ENCODE measurements at regions not wholly inside any gene's neighbourhood (a gene's known extent, or its start where the extent isn't known, plus 50 kb on each side); places are given as distances from the start of the nearest gene placed in this dataset.

- Histone ChIP-seq H3K36me3 (ENCODE audit: control insufficient read depth, insufficient read depth, low read length) (no peaks in the 10 kb centered on the region), H3K9me3 (ENCODE audit: control insufficient read depth, low read length) (no peaks in the 10 kb centered on the region), H3K27ac (ENCODE audit: low read depth, low read length, severe bottlenecking) (no peak overlapping the region), H3K4me1 (ENCODE audit: control insufficient read depth, insufficient read depth, low read length, poor library complexity, severe bottlenecking) (no peaks in the 10 kb centered on the region), H3K4me3 (ENCODE audit: extremely low read depth, insufficient read depth, low read length, poor library complexity, severe bottlenecking) (no peak overlapping the region)
- whole genome bisulfite sequencing, 2 experiments (ENCODE audit: insufficient coverage in 2 of 2) = 100% methylated on average over 1 of the region's 2 CpGs; no CpG with 5 or more reads in 1 of the 2 experiments
Measured at GRCh38 chr1:105785021-105785420, 1271.5 kb upstream of the PRMT6 start.

DNA sequence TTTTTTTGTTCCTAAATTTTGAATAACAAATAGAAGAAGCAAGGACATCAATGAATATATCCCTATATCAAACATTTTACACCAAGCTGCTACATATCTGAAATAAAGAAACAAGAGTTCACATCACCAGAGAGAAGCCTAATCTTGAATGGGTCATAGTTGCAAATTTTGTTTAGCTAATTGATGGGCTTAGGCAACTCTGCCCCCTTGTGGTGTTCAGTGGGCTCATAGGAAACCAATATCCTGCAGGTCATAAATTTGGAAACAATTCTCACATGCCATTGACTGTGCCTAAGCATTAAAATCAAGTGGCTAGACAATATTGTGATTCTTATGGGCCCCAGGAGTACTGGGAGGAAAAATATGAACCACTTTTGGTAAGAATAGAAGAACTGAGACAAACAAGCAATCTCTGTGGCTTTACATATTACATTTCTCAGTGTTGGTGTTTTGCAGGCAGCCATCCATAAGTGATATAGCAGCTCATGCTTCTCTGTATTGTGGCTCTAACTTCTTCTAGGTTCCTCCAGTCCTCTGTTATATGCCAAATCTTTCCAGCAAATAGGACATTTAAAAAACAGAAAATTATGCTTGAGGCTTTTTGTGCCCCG lies 1262.8 kb upstream of the PRMT6 start:
- Histone ChIP-seq H3K36me3 (ENCODE audit: control insufficient read depth, insufficient read depth, low read length) (no peaks in the 10 kb centered on the region), H3K27ac (ENCODE audit: low read depth, low read length, severe bottlenecking) (no peak overlapping the region), H3K9me3 (ENCODE audit: control insufficient read depth, low read length) (no peaks in the 10 kb centered on the region), H3K4me1 (ENCODE audit: control insufficient read depth, insufficient read depth, low read length, poor library complexity, severe bottlenecking) (no peaks in the 10 kb centered on the region), H3K4me3 (ENCODE audit: extremely low read depth, insufficient read depth, low read length, poor library complexity, severe bottlenecking) (no peak overlapping the region)
- 100% methylated on average over 1 of the region's 1 CpG for WGBS, 2 experiments (ENCODE audit: insufficient coverage in 2 of 2)

DNA sequence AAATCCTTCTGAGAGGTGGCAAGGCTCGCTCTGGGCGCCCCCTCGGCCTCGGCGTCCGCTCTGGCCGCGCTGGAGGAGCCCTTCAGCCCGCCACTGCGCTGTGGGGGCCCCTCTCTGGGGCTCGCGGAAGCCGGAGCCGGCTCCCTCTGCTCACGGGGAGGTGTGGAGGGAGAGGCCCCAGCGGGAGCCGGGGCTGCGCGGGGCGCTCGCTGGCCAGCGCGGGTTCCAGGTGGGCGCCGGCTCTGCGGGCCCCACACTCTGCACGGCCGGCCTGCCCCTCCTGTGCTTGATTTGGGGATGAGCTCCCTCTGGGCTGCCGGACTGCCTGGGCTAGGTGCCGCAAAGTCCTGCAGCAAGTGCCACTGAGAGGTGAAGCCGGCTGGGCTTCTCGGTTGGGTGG lies 1260.7 kb upstream of the PRMT6 start:
- H3K36me3 ChIP-seq (ENCODE audit: control insufficient read depth, insufficient read depth, low read length) = no peaks in the 10 kb centered on the region

DNA sequence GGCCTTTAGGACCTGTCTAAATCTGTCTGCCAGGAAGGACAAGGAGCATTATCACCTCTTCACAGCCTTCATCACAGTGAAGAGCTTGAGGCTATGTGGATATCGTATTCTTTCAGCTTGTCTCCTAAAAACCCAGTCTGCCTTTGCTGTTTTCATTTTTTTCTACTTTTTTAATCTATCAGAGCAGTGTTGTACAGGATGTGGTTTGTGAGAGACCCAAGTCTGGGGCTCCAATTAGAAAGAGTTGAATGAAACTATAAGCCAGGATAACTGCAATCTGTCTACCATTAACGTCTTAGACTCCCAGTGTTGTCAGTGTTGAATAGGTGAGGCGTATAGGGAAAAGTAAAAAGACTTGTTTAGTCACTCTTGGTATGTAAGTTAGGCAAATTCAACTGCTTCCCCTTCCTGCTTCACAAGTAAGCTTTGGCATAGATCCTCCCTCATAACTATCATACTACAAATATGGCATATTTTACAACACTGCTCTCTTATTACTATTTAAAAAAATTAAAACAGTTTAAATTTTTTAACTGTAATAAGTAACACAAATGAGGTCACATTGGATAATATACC lies 1225.8 kb upstream of the PRMT6 start:
- Histone ChIP-seq H3K4me1 (ENCODE audit: control insufficient read depth, insufficient read depth, low read length, poor library complexity, severe bottlenecking) (no peaks in the 10 kb centered on the region), H3K4me3 (ENCODE audit: extremely low read depth, insufficient read depth, low read length, poor library complexity, severe bottlenecking) (no peak overlapping the region), H3K27ac (ENCODE audit: low read depth, low read length, severe bottlenecking) (no peak overlapping the region), H3K36me3 (ENCODE audit: control insufficient read depth, insufficient read depth, low read length) (no peaks in the 10 kb centered on the region), H3K9me3 (ENCODE audit: control insufficient read depth, low read length) (no peaks in the 10 kb centered on the region)
- no CpG with 5 or more reads among the region's 3 CpGs for WGBS, 2 experiments (ENCODE audit: insufficient coverage in 2 of 2)

More for the DNA sequence above, 1260.7 kb upstream of the PRMT6 start:
- 98 to 100% methylated on average over 17 to 22 of the region's 32 CpGs for WGBS, 2 experiments (ENCODE audit: insufficient coverage in 2 of 2)
- Histone ChIP-seq H3K4me3 (ENCODE audit: extremely low read depth, insufficient read depth, low read length, poor library complexity, severe bottlenecking) (no peak overlapping the region), H3K9me3 (ENCODE audit: control insufficient read depth, low read length) (no peaks in the 10 kb centered on the region), H3K27ac (ENCODE audit: low read depth, low read length, severe bottlenecking) (no peak overlapping the region), H3K4me1 (ENCODE audit: control insufficient read depth, insufficient read depth, low read length, poor library complexity, severe bottlenecking) (no peaks in the 10 kb centered on the region)

GRCh38 chr1:105838071-105838470 lies 1218.4 kb upstream of the PRMT6 start:
- no peak overlapping the region for H3K27ac ChIP-seq (ENCODE audit: low read depth, low read length, severe bottlenecking)
- no peaks in the 10 kb centered on the region for H3K4me1 ChIP-seq (ENCODE audit: control insufficient read depth, insufficient read depth, low read length, poor library complexity, severe bottlenecking)
- H3K9me3 ChIP-seq (ENCODE audit: control insufficient read depth, low read length) = no peaks in the 10 kb centered on the region
- H3K36me3 ChIP-seq (ENCODE audit: control insufficient read depth, insufficient read depth, low read length) = no peaks in the 10 kb centered on the region
- no peak overlapping the region for H3K4me3 ChIP-seq (ENCODE audit: extremely low read depth, insufficient read depth, low read length, poor library complexity, severe bottlenecking)

- Histone ChIP-seq H3K27ac (ENCODE audit: low read depth, low read length, severe bottlenecking) (no peak overlapping the region), H3K9me3 (ENCODE audit: control insufficient read depth, low read length) (peaks cover 3% of the 10 kb centered on the region), H3K4me3 (ENCODE audit: extremely low read depth, insufficient read depth, low read length, poor library complexity, severe bottlenecking) (no peak overlapping the region), H3K36me3 (ENCODE audit: control insufficient read depth, insufficient read depth, low read length) (no peaks in the 10 kb centered on the region), H3K4me1 (ENCODE audit: control insufficient read depth, insufficient read depth, low read length, poor library complexity, severe bottlenecking) (peaks cover 4% of the 10 kb centered on the region)
- no CpG with 5 or more reads among the region's 2 CpGs for WGBS, 2 experiments (ENCODE audit: insufficient coverage in 2 of 2)
Measured at GRCh38 chr1:105865546-105865945, 1190.9 kb upstream of the PRMT6 start.

GRCh38 chr1:105872817-105873216 lies 1183.7 kb upstream of the PRMT6 start:
- 100% methylated on average over 1 of the region's 1 CpG for WGBS, 2 experiments (ENCODE audit: insufficient coverage in 2 of 2)
- Histone ChIP-seq H3K4me3 (ENCODE audit: extremely low read depth, insufficient read depth, low read length, poor library complexity, severe bottlenecking) (no peak overlapping the region), H3K36me3 (ENCODE audit: control insufficient read depth, insufficient read depth, low read length) (no peaks in the 10 kb centered on the region), H3K9me3 (ENCODE audit: control insufficient read depth, low read length) (no peaks in the 10 kb centered on the region), H3K27ac (ENCODE audit: low read depth, low read length, severe bottlenecking) (no peak overlapping the region), H3K4me1 (ENCODE audit: control insufficient read depth, insufficient read depth, low read length, poor library complexity, severe bottlenecking) (peaks cover 5% of the 10 kb centered on the region)

DNA sequence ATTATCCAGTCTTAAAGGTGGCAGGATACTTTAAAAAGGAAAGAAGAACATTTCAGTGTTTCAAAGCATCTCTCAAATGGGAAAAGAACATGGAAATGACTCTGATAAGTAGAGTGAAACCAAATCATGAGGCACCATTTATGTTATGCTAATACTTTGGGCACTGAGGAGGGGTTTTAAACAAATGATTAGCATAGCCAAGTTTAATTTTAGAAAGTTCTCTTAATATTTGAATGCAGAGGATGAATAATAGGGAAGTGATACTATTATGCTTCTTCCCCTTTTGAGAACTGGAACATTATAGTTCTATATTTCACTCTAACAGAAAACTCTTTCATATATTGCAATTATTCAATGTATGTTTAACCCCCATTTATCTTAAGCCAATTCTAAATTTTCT lies 1181.9 kb upstream of the PRMT6 start:
- H3K4me3 ChIP-seq (ENCODE audit: extremely low read depth, insufficient read depth, low read length, poor library complexity, severe bottlenecking) = no peak overlapping the region
- no peaks in the 10 kb centered on the region for H3K9me3 ChIP-seq (ENCODE audit: control insufficient read depth, low read length)
- no peaks in the 10 kb centered on the region for H3K36me3 ChIP-seq (ENCODE audit: control insufficient read depth, insufficient read depth, low read length)
- no peak overlapping the region for H3K27ac ChIP-seq (ENCODE audit: low read depth, low read length, severe bottlenecking)
- H3K4me1 ChIP-seq (ENCODE audit: control insufficient read depth, insufficient read depth, low read length, poor library complexity, severe bottlenecking) = peaks cover 5% of the 10 kb centered on the region

GRCh38 chr1:105886309-105886708 lies 1170.2 kb upstream of the PRMT6 start:
- no peak overlapping the region for H3K4me3 ChIP-seq (ENCODE audit: extremely low read depth, insufficient read depth, low read length, poor library complexity, severe bottlenecking)
- no peaks in the 10 kb centered on the region for H3K36me3 ChIP-seq (ENCODE audit: control insufficient read depth, insufficient read depth, low read length)
- H3K9me3 ChIP-seq (ENCODE audit: control insufficient read depth, low read length) = no peaks in the 10 kb centered on the region
- no peaks in the 10 kb centered on the region for H3K4me1 ChIP-seq (ENCODE audit: control insufficient read depth, insufficient read depth, low read length, poor library complexity, severe bottlenecking)
- no peak overlapping the region for H3K27ac ChIP-seq (ENCODE audit: low read depth, low read length, severe bottlenecking)

GRCh38 chr1:105891308-105891707 lies 1165.2 kb upstream of the PRMT6 start:
- Histone ChIP-seq H3K36me3 (ENCODE audit: control insufficient read depth, insufficient read depth, low read length) (no peaks in the 10 kb centered on the region), H3K4me1 (ENCODE audit: control insufficient read depth, insufficient read depth, low read length, poor library complexity, severe bottlenecking) (no peaks in the 10 kb centered on the region), H3K27ac (ENCODE audit: low read depth, low read length, severe bottlenecking) (no peak overlapping the region), H3K4me3 (ENCODE audit: extremely low read depth, insufficient read depth, low read length, poor library complexity, severe bottlenecking) (no peak overlapping the region), H3K9me3 (ENCODE audit: control insufficient read depth, low read length) (no peaks in the 10 kb centered on the region)
- WGBS, 2 experiments (ENCODE audit: insufficient coverage in 2 of 2) = 84 to 99% methylated on average over 9 of the region's 13 CpGs

GRCh38 chr1:105894006-105894405 lies 1162.5 kb upstream of the PRMT6 start:
- no peaks in the 10 kb centered on the region for H3K9me3 ChIP-seq (ENCODE audit: control insufficient read depth, low read length)
- no peaks in the 10 kb centered on the region for H3K4me1 ChIP-seq (ENCODE audit: control insufficient read depth, insufficient read depth, low read length, poor library complexity, severe bottlenecking)
- H3K36me3 ChIP-seq (ENCODE audit: control insufficient read depth, insufficient read depth, low read length) = no peaks in the 10 kb centered on the region
- no peak overlapping the region for H3K27ac ChIP-seq (ENCODE audit: low read depth, low read length, severe bottlenecking)
- no peak overlapping the region for H3K4me3 ChIP-seq (ENCODE audit: extremely low read depth, insufficient read depth, low read length, poor library complexity, severe bottlenecking)
- WGBS, 2 experiments (ENCODE audit: insufficient coverage in 2 of 2) = 80% methylated on average over 1 of the region's 1 CpG; no CpG with 5 or more reads in 1 of the 2 experiments
